Calu3 (cell line): ENCODE measurements at regions not wholly inside any gene's neighbourhood (a gene's known extent, or its start where the extent isn't known, plus 50 kb on each side); places are given as distances from the start of the nearest gene placed in this dataset.

Experiments used
- BruUV-seq: library from RNA; stranded (reverse); fragments of 400-500 nt; replicated peaks from 2 replicates; lab custom pipeline; 2021; lab: Mats Ljungman, UMichigan
- CTCF ChIA-PET: fragments of 300-600 bp; sonication (Branson Sonifier 250); formaldehyde crosslinking; loops from one replicate; lab custom pipeline; 2022; ENCODE audit warnings: antibody characterized with exemption; lab: Charles Lee
- DNase-seq: peaks from one replicate; pipeline ENCODE4 v3.0.0; 2022
- H3K27ac Mint-ChIP-seq: one replicate; pipeline ENCODE4 v1.8.0; 2022; ENCODE audit warnings: mixed read lengths; ENCODE audit not compliant: unreplicated experiment
- H3K27me3 Mint-ChIP-seq: one replicate; pipeline ENCODE4 v1.8.0; 2022; ENCODE audit warnings: mixed read lengths; ENCODE audit not compliant: unreplicated experiment
- H3K36me3 Mint-ChIP-seq: one replicate; pipeline ENCODE4 v1.8.0; 2022; ENCODE audit warnings: mild to moderate bottlenecking, moderate library complexity, mixed read lengths; ENCODE audit not compliant: insufficient read depth, unreplicated experiment
- H3K4me1 Mint-ChIP-seq: one replicate; pipeline ENCODE4 v1.8.0; 2022; ENCODE audit warnings: mild to moderate bottlenecking, low read depth, mixed read lengths; ENCODE audit not compliant: unreplicated experiment
- H3K4me3 Mint-ChIP-seq: one replicate; pipeline ENCODE4 v1.8.0; 2022; ENCODE audit warnings: mild to moderate bottlenecking, low read depth, moderate library complexity, mixed read lengths; ENCODE audit not compliant: unreplicated experiment
- H3K9me3 Mint-ChIP-seq: one replicate; pipeline ENCODE4 v1.8.0; 2022; ENCODE audit warnings: low read depth, mixed read lengths; ENCODE audit not compliant: unreplicated experiment
- CTCF ChIP-seq: fragments of 200-600 bp; IDR thresholded peaks from one replicate; pipeline ENCODE4 v1.8.0; 2022; ENCODE audit warnings: antibody characterized with exemption; ENCODE audit not compliant: unreplicated experiment
- intact Hi-C: fragments of 100-400 bp; cut with micrococcal nuclease; formaldehyde crosslinking; loops from one replicate; pipeline ENCODE4 v1.10.0; 2022; ENCODE audit not compliant: unreplicated experiment

DNA sequence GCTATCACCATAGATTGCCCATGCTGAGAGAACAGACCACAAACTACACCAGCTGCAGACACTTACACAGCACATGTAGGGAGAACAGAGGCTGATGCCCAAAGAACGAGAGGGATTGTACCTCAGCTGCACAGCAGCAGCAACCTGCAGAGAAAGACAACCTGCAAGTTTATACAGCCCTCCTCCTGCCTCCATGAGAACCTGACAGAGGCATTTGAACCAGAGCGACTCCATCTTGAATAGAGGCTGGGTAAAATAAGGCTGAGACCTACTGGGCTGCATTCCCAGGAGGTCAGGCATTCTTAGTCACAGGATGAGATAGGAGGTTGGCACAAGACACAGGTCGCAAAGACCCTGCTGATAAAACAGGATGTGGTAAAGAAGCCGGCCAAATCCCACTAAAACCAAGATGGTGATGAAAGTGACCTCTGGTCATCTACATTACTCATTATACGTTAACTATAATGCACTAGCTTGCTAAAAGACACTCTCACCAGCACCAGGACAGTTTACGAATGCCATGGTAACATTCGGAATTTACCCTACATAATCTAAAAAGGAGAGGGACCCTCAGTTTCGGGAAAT lies 262.4 kb upstream of the HMGA2 start:
- H3K4me1 Mint-ChIP-seq = peaks cover 29% of the 10 kb centered on the region
- CTCF ChIA-PET = no interaction called here
- intact Hi-C loops = no loop called here
- H3K9me3 Mint-ChIP-seq = no peaks in the 10 kb centered on the region
- H3K27ac Mint-ChIP-seq = no peak overlapping the region
- no peak for DNase-seq
- H3K27me3 Mint-ChIP-seq = no peaks in the 10 kb centered on the region
- no TSS peak for BruUV-seq
- H3K4me3 Mint-ChIP-seq = no peak overlapping the region
- H3K36me3 Mint-ChIP-seq = no peaks in the 10 kb centered on the region
- no peak for TF ChIP-seq CTCF

GRCh38 chr12:65565601-65566560 lies 258.4 kb upstream of the HMGA2 start:
- intact Hi-C loops = no loop called here
- Mint-ChIP-seq H3K4me1 (peaks cover 27% of the 10 kb centered on the region), H3K27ac (no peak overlapping the region), H3K9me3 (no peaks in the 10 kb centered on the region), H3K27me3 (no peaks in the 10 kb centered on the region), H3K4me3 (no peak overlapping the region), H3K36me3 (no peaks in the 10 kb centered on the region)
- TF ChIP-seq CTCF = no peak
- BruUV-seq = no TSS peak
- CTCF ChIA-PET = interaction anchor here (0.9 to 1.2 kb wide), 2 partner anchors 19 to 37 kb away, joined by 3 read pairs; no protein-coding TSS in a partner anchor
- no peak for DNase-seq

DNA sequence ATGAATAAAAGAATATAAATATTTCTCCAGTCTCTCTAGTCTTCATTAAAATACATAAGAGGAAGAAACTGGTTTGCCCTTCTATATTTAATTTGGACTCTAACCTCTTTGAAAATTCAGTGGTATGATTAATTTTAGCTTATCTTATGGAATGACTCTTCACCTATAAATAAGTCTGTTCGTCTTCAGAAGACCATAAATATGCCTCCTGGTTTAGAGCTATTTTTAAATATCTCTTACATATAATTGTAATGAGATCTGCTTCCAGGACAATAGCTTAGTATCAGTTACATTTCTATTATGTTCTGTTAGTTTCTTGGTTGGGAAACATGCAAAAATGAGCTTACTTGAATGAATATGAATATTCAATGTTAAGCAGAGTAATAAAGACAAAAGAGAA lies 257.5 kb upstream of the HMGA2 start:
- no peaks in the 10 kb centered on the region for H3K36me3 Mint-ChIP-seq
- no TSS peak for BruUV-seq
- no peaks in the 10 kb centered on the region for H3K9me3 Mint-ChIP-seq
- peaks cover 19% of the 10 kb centered on the region for H3K4me1 Mint-ChIP-seq
- CTCF ChIA-PET = interaction anchor here (1.2 kb wide), 1 partner anchor 36 kb away, joined by 3 read pairs; no protein-coding TSS in a partner anchor
- TF ChIP-seq CTCF = no peak
- no peak overlapping the region for H3K27ac Mint-ChIP-seq
- intact Hi-C loops = no loop called here
- H3K4me3 Mint-ChIP-seq = no peak overlapping the region
- no peaks in the 10 kb centered on the region for H3K27me3 Mint-ChIP-seq
- no peak for DNase-seq

DNA sequence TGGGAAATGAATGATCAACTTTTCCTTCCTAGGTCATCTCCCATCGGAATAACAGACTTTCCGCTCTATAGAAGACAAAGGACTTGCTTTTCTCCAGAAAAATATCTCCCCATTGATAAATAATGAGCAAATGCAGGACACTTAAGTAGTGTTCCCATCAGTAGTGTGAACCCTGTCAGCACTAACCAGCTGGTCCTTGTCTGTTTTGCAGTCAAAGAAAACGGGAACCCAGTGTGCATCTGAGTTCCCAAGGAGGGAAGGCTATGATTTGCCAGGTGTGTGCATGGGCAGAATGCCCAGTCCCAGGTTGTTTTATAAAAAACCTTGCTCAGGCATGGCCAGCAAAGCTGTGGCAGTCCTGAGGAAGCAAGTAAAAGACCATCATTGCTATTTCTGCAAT lies 256.5 kb upstream of the HMGA2 start:
- H3K27me3 Mint-ChIP-seq = no peaks in the 10 kb centered on the region
- BruUV-seq = no TSS peak
- H3K4me3 Mint-ChIP-seq = no peak overlapping the region
- no peak overlapping the region for H3K27ac Mint-ChIP-seq
- no peaks in the 10 kb centered on the region for H3K9me3 Mint-ChIP-seq
- CTCF ChIA-PET = no interaction called here
- no peaks in the 10 kb centered on the region for H3K36me3 Mint-ChIP-seq
- no peak for DNase-seq
- peaks cover 8% of the 10 kb centered on the region for H3K4me1 Mint-ChIP-seq
- no peak for TF ChIP-seq CTCF
- intact Hi-C loops = no loop called here
